H9 (cell line): ENCODE measurements at regions not wholly inside any gene's neighbourhood (a gene's known extent, or its start where the extent isn't known, plus 50 kb on each side); places are given as distances from the start of the nearest gene placed in this dataset.
A peak's percentile ranks its signal among the peaks of the same experiment; 100 is the strongest.

ENCODE experiments used
- DNase-seq: peaks from one replicate; pipeline ENCODE4 v3.0.0-alpha.2; 2017
- H2AFZ ChIP-seq: one replicate; pipeline ENCODE4 v1.6.1; 2013; ENCODE audit warnings: mild to moderate bottlenecking, low read length, control low read depth, moderate library complexity
- H2AK5ac ChIP-seq: 2 replicates; pipeline ENCODE4 v1.6.1; 2013; ENCODE audit warnings: low read length, control low read depth, mixed read lengths; ENCODE audit not compliant: insufficient read length
- H2BK120ac ChIP-seq: one replicate; pipeline ENCODE4 v1.6.1; 2013; ENCODE audit warnings: low read depth, mild to moderate bottlenecking, low read length, control low read depth, inconsistent platforms; ENCODE audit not compliant: poor library complexity, severe bottlenecking
- H2BK12ac ChIP-seq: 2 replicates; pipeline ENCODE4 v1.6.1; 2013; ENCODE audit warnings: low read length, control low read depth, mixed read lengths, low read depth; ENCODE audit not compliant: insufficient read length
- H2BK15ac ChIP-seq: 2 replicates; pipeline ENCODE4 v1.6.1; 2013; ENCODE audit warnings: low read depth, low read length, control low read depth
- H2BK20ac ChIP-seq: one replicate; pipeline ENCODE4 v1.6.1; 2013; ENCODE audit warnings: low read depth, mild to moderate bottlenecking, low read length, control low read depth, inconsistent platforms; ENCODE audit not compliant: poor library complexity, severe bottlenecking
- H2BK5ac ChIP-seq: 2 replicates; pipeline ENCODE4 v1.6.1; 2013; ENCODE audit warnings: low read length, control low read depth, mixed read lengths; ENCODE audit not compliant: insufficient read length
- H3K14ac ChIP-seq: 2 replicates; pipeline ENCODE4 v1.6.1; 2013; ENCODE audit warnings: low read length, control low read depth; ENCODE audit not compliant: insufficient read depth
- H3K18ac ChIP-seq: 2 replicates; pipeline ENCODE4 v1.6.1; 2013; ENCODE audit warnings: low read depth, mild to moderate bottlenecking, mixed read lengths, low read length, control low read depth; ENCODE audit not compliant: insufficient read length
- H3K23ac ChIP-seq: 2 replicates; pipeline ENCODE4 v1.6.1; 2013; ENCODE audit warnings: low read length, control low read depth, mixed read lengths, low read depth; ENCODE audit not compliant: insufficient read length
- H3K23me2 ChIP-seq: 2 replicates; pipeline ENCODE4 v1.6.1; 2013; ENCODE audit warnings: low read depth, mild to moderate bottlenecking, mixed read lengths, low read length, control low read depth; ENCODE audit not compliant: insufficient read length, poor library complexity, severe bottlenecking
- H3K27ac ChIP-seq: 2 replicates; pipeline ENCODE4 v1.5.1; 2013; ENCODE audit warnings: low read length, control low read depth, mixed read lengths, low read depth; ENCODE audit not compliant: insufficient read length
- H3K27me3 ChIP-seq: 2 replicates; pipeline ENCODE4 v1.6.1; 2013; ENCODE audit warnings: low read length, control low read depth, inconsistent platforms; ENCODE audit not compliant: insufficient read depth
- H3K4ac ChIP-seq: 2 replicates; pipeline ENCODE4 v1.6.1; 2013; ENCODE audit warnings: low read depth, mild to moderate bottlenecking, control low read depth, inconsistent platforms, low read length, moderate library complexity
- H3K4me1 ChIP-seq: 2 replicates; pipeline ENCODE4 v1.6.1; 2013; ENCODE audit warnings: low read length, control low read depth, inconsistent platforms; ENCODE audit not compliant: insufficient read depth
- H3K4me2 ChIP-seq: 2 replicates; pipeline ENCODE4 v1.6.1; 2013; ENCODE audit warnings: low read length, control low read depth, mixed read lengths; ENCODE audit not compliant: insufficient read length, insufficient read depth
- H3K56ac ChIP-seq: 2 replicates; pipeline ENCODE4 v1.6.1; 2013; ENCODE audit warnings: low read depth, mild to moderate bottlenecking, mixed read lengths, low read length, control low read depth; ENCODE audit not compliant: insufficient read length
- H3K79me1 ChIP-seq: 2 replicates; pipeline ENCODE4 v1.6.1; 2013; ENCODE audit warnings: low read depth, mild to moderate bottlenecking, moderate library complexity, low read length, control low read depth, inconsistent platforms; ENCODE audit not compliant: insufficient read depth, poor library complexity, severe bottlenecking
- H3K79me2 ChIP-seq: 2 replicates; pipeline ENCODE4 v1.6.1; 2013; ENCODE audit warnings: low read length, control low read depth, inconsistent platforms; ENCODE audit not compliant: insufficient read depth
- H3K9ac ChIP-seq: 2 replicates; pipeline ENCODE4 v1.6.1; 2013; ENCODE audit warnings: low read length, control low read depth, mixed read lengths; ENCODE audit not compliant: insufficient read length; ENCODE audit errors: extremely low read depth
- H3K9me3 ChIP-seq: one replicate; pipeline ENCODE4 v1.6.1; 2013; ENCODE audit warnings: low read depth, low read length, inconsistent platforms; ENCODE audit not compliant: control insufficient read depth
- H3T11ph ChIP-seq: one replicate; pipeline ENCODE4 v1.6.1; 2013; ENCODE audit warnings: mild to moderate bottlenecking, low read length, control low read depth, inconsistent platforms
- H4K20me1 ChIP-seq: one replicate; pipeline ENCODE4 v1.6.1; 2013; ENCODE audit not compliant: control insufficient read depth, insufficient read length, insufficient read depth
- H4K5ac ChIP-seq: 2 replicates; pipeline ENCODE4 v1.6.1; 2013; ENCODE audit warnings: low read depth, mild to moderate bottlenecking, mixed read lengths, low read length, control low read depth; ENCODE audit not compliant: insufficient read length
- H4K8ac ChIP-seq: replicated peaks from 2 replicates; pipeline ENCODE4 v1.6.1; 2013; ENCODE audit warnings: low read length, control low read depth, mixed read lengths, low read depth; ENCODE audit not compliant: insufficient read length
- H4K91ac ChIP-seq: 2 replicates; pipeline ENCODE4 v1.6.1; 2013; ENCODE audit warnings: low read depth, mild to moderate bottlenecking, moderate library complexity, mixed read lengths, low read length, control low read depth; ENCODE audit not compliant: insufficient read length
- H3K27ac Mint-ChIP-seq, 3 experiments: 2 replicates in 2 of 3; 3 replicates in 1 of 3; pipeline ENCODE4 v1.8.0; 2020 to 2021; ENCODE audit warnings: mixed read lengths in 3 of 3, mild to moderate bottlenecking in 1 of 3, moderate library complexity in 1 of 3
- H3K27me3 Mint-ChIP-seq: 2 replicates; pipeline ENCODE4 v1.8.0; 2021; ENCODE audit warnings: low read depth, mild to moderate bottlenecking, moderate library complexity, mixed read lengths
- H3K36me3 Mint-ChIP-seq, 3 experiments: 2 replicates in 2 of 3; 3 replicates in 1 of 3; pipeline ENCODE4 v1.8.0; 2020 to 2021; ENCODE audit warnings: low read depth in 3 of 3, mixed read lengths in 3 of 3; ENCODE audit not compliant: insufficient read depth in 1 of 3
- H3K4me1 Mint-ChIP-seq, 2 experiments: 2 replicates each; pipeline ENCODE4 v1.8.0; 2020; ENCODE audit warnings: mixed read lengths in 2 of 2
- H3K4me3 Mint-ChIP-seq, 2 experiments: 2 replicates in 1 of 2; 3 replicates in 1 of 2; pipeline ENCODE4 v1.8.0; 2020 to 2021; ENCODE audit warnings: mild to moderate bottlenecking in 2 of 2, mixed read lengths in 2 of 2, moderate library complexity in 1 of 2
- H3K9me3 Mint-ChIP-seq, 2 experiments: 2 replicates in 1 of 2; 3 replicates in 1 of 2; pipeline ENCODE4 v1.8.0; 2020; ENCODE audit warnings: mild to moderate bottlenecking in 2 of 2, mixed read lengths in 2 of 2, moderate library complexity in 1 of 2
- WGBS: extraction: QIAGEN DNeasy Blood & Tissue Kit; methylation state at CpG from one replicate; pipeline ENCODE4 v1.1.7; 2013; ENCODE audit warnings: missing lambda C conversion rate, low lambda C conversion rate, mixed read lengths; ENCODE audit not compliant: insufficient read length; ENCODE audit errors: extremely low coverage; 5-methylcytosine and 5-hydroxymethylcytosine counted together
- TF ChIP-seq, protein P1 (sequence below): fragments of 200-600 bp; sonication (generic); conservative IDR thresholded peaks from 3 replicates; pipeline ENCODE4 v1.8.0; 2021; ENCODE audit warnings: antibody characterized with exemption, mild to moderate bottlenecking

DNA sequence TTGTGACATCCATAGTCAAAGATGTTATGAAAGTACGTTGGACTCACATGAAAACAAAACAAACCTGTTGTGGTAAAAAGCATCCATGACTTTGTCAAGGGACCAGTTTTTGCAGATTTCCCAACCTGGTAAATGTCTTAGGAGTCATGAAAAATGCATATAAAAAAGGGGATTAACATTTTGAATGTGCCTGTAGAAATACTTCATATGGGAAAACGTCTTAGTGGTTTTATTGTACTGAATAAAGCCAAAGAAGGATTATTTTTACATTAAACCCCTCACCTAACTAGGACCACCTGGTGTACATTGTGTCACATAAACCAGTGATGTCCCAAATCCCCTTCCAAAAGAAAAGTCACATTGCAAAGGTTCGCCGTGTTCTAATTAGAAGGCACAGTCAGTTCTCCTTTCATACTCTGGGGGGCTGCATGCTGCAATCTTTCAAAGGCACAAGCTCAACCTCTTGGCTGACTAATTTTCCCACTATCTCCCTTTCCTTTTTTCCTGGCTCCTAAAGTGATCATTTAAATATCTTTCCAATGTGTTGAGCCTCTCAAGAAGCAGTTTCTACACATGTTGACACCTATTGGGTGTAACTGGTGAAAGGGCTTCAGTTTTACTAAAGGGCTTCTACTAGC lies 119.8 kb upstream of the SPAG17 start:
- Histone ChIP-seq H3K79me1 (no peaks in the 10 kb centered on the region), H2BK5ac (no peak overlapping the region), H2BK120ac (no peak overlapping the region), H4K5ac (no peak overlapping the region), H3K79me2 (no peaks in the 10 kb centered on the region), H3K9ac (no peak overlapping the region), H4K91ac (no peak overlapping the region), H2AK5ac (no peak overlapping the region), H3K56ac (no peak overlapping the region), H3K18ac (no peak overlapping the region), H3K4me2 (no peak overlapping the region), H2BK12ac (no peak overlapping the region), H3K23me2 (no peaks in the 10 kb centered on the region), H3K27ac (no peak overlapping the region), H3K4ac (no peak overlapping the region), H4K8ac (no peak overlapping the region), H2BK15ac (no peak overlapping the region), H3K23ac (no peak overlapping the region), H3K14ac (no peak overlapping the region), H2AFZ (no peak overlapping the region), H3K4me1 (peaks cover 5% of the 10 kb centered on the region; the same call in 1 of the 2 replicates), H4K20me1 (no peaks in the 10 kb centered on the region), H3K9me3 (no peaks in the 10 kb centered on the region), H3T11ph (no peak overlapping the region), H2BK20ac (no peak overlapping the region), H3K27me3 (no peaks in the 10 kb centered on the region)
- Mint-ChIP-seq H3K9me3 (no peaks in the 10 kb centered on the region; a peak in 1 of 5 replicates), H3K27me3 (no peaks in the 10 kb centered on the region; the same call in 1 of the 2 replicates), H3K4me1 (peaks cover 39 to 44% of the 10 kb centered on the region in 2 experiments), H3K36me3 (no peaks in the 10 kb centered on the region), H3K4me3 (no peak overlapping the region), H3K27ac (no peak overlapping the region)
- WGBS: no CpG with 5 or more reads among the region's 4 CpGs
- TF ChIP-seq, protein P1, sequence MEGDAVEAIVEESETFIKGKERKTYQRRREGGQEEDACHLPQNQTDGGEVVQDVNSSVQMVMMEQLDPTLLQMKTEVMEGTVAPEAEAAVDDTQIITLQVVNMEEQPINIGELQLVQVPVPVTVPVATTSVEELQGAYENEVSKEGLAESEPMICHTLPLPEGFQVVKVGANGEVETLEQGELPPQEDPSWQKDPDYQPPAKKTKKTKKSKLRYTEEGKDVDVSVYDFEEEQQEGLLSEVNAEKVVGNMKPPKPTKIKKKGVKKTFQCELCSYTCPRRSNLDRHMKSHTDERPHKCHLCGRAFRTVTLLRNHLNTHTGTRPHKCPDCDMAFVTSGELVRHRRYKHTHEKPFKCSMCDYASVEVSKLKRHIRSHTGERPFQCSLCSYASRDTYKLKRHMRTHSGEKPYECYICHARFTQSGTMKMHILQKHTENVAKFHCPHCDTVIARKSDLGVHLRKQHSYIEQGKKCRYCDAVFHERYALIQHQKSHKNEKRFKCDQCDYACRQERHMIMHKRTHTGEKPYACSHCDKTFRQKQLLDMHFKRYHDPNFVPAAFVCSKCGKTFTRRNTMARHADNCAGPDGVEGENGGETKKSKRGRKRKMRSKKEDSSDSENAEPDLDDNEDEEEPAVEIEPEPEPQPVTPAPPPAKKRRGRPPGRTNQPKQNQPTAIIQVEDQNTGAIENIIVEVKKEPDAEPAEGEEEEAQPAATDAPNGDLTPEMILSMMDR: peak; percentile 64
- DNase-seq: no peak
